SK-N-MC (cell line): ENCODE measurements at regions not wholly inside any gene's neighbourhood (a gene's known extent, or its start where the extent isn't known, plus 50 kb on each side); places are given as distances from the start of the nearest gene placed in this dataset.
A peak's percentile ranks its signal among the peaks of the same experiment; 100 is the strongest.

Experiments used
- DNase-seq: peaks from one replicate; pipeline ENCODE4 v3.0.0-alpha.2; 2011; ENCODE audit warnings: low read depth, low spot score
- H3K27ac ChIP-seq: fragments of 200-600 bp; sonication (generic); 2 replicates; pipeline ENCODE4 v1.5.1; 2016; ENCODE audit warnings: mixed run types
- H3K36me3 ChIP-seq: fragments of 200-600 bp; sonication (generic); 2 replicates; pipeline ENCODE4 v1.6.1; 2017; ENCODE audit warnings: antibody characterized with exemption, low read length, mixed read lengths; ENCODE audit not compliant: insufficient read depth
- H3K4me3 ChIP-seq: fragments of 200-600 bp; sonication (generic); 2 replicates; pipeline ENCODE4 v1.5.1; 2016
- H3K9ac ChIP-seq: fragments of 200-600 bp; sonication (generic); 2 replicates; pipeline ENCODE4 v1.8.0; 2017; ENCODE audit warnings: mixed run types, mixed read lengths; ENCODE audit not compliant: insufficient read length
- H3K9me3 ChIP-seq: fragments of 200-600 bp; sonication (generic); 2 replicates; pipeline ENCODE4 v1.6.1; 2017; ENCODE audit warnings: low read depth, mild to moderate bottlenecking, antibody characterized with exemption, low read length, moderate library complexity, mixed read lengths
- EZH2 ChIP-seq: fragments of 200-600 bp; sonication (generic); IDR thresholded peaks from one replicate; pipeline ENCODE4 v1.6.1; 2017; ENCODE audit warnings: antibody characterized with exemption
- FOXP2 ChIP-seq: optimal IDR thresholded peaks from 2 replicates; pipeline ENCODE3; 2011; ENCODE audit warnings: mild to moderate bottlenecking, moderate library complexity; ENCODE audit not compliant: insufficient read depth; ENCODE audit errors: extremely low read length, control extremely low read depth
- POLR2AphosphoS5 ChIP-seq: IDR thresholded peaks from 2 replicates; pipeline ENCODE4 v1.6.1; 2012; ENCODE audit warnings: mild to moderate bottlenecking, low read depth, low read length, borderline replicate concordance

DNA sequence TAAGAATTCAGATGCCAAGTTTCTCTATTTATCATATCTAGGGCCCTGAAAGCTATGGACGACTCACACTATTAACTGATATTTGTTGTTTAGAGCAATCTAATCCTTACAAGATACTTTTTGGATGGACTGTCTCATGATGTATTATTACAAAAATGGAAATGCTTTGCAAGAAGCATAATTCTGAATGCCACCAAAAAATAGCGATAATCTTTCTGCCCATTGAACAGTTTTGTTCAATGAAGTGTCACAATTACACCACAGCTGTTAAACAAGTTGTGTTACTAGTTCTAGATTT, 460.4 kb upstream of the JARID2 start:
- TF ChIP-seq EZH2 (no peak), POLR2AphosphoS5 (no peak), FOXP2 (no peak)
- Histone ChIP-seq H3K9me3 (no peaks in the 10 kb centered on the region), H3K27ac (peak overlapping the region; percentile 77), H3K4me3 (no peak overlapping the region), H3K9ac (no peak overlapping the region), H3K36me3 (no peaks in the 10 kb centered on the region)
- no peak for DNase-seq

DNA sequence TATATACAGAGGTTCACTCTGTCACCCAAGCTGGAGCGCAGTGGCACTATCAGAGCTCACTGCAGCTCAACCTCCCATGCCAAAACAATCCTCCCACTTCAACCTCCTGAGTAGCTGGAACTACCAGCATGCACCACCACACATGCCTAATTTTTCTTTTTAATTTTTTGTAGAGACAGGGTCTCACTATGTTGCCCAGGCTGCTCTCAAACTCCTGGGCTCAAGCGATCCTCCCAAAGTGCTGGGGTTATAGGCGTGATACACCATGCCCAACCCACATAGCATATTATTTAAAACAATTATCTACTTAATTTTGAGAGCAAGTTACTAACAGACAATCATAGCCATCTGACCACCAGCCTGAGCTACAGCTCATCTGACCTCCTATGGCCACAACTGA, 459.9 kb upstream of the JARID2 start:
- Histone ChIP-seq H3K27ac (peak overlapping the region; percentile 67), H3K36me3 (no peaks in the 10 kb centered on the region), H3K9me3 (no peaks in the 10 kb centered on the region), H3K9ac (no peak overlapping the region), H3K4me3 (no peak overlapping the region)
- TF ChIP-seq POLR2AphosphoS5, result no peak
- no peak for TF ChIP-seq EZH2
- no peak for TF ChIP-seq FOXP2
- no peak for DNase-seq

GRCh38 chr6:14786455-14786854, 459.4 kb upstream of the JARID2 start:
- Histone ChIP-seq H3K27ac (peak overlapping the region; percentile 67), H3K4me3 (no peak overlapping the region), H3K9me3 (no peaks in the 10 kb centered on the region), H3K9ac (no peak overlapping the region), H3K36me3 (no peaks in the 10 kb centered on the region)
- TF ChIP-seq FOXP2 (no peak), POLR2AphosphoS5 (no peak), EZH2 (no peak)
- no peak for DNase-seq

GRCh38 chr6:14787250-14787649, 458.6 kb upstream of the JARID2 start:
- Histone ChIP-seq H3K4me3 (no peak overlapping the region), H3K36me3 (no peaks in the 10 kb centered on the region), H3K27ac (peak overlapping the region; percentile 67; the same call in 1 of the 2 replicates), H3K9ac (no peak overlapping the region), H3K9me3 (no peaks in the 10 kb centered on the region)
- no peak for TF ChIP-seq FOXP2
- no peak for TF ChIP-seq POLR2AphosphoS5
- no peak for TF ChIP-seq EZH2
- no peak for DNase-seq

- no peak for DNase-seq
- no peak overlapping the region for H3K4me3 ChIP-seq
- H3K36me3 ChIP-seq, result no peaks in the 10 kb centered on the region
- H3K9ac ChIP-seq, result no peak overlapping the region
- H3K27ac ChIP-seq, result peak overlapping the region; percentile 67; the same call in 1 of the 2 replicates
- H3K9me3 ChIP-seq, result no peaks in the 10 kb centered on the region
- TF ChIP-seq POLR2AphosphoS5, result no peak
- TF ChIP-seq EZH2, result no peak
- no peak for TF ChIP-seq FOXP2
Observed at GRCh38 chr6:14787677-14788076, 458.2 kb upstream of the JARID2 start.

- H3K4me3 ChIP-seq, result no peak overlapping the region
- no peak for TF ChIP-seq POLR2AphosphoS5
- TF ChIP-seq FOXP2, result no peak
- no peak for TF ChIP-seq EZH2
Observed at GRCh38 chr6:14789996-14790395, 455.9 kb upstream of the JARID2 start.

GRCh38 chr6:14790976-14791375, 454.9 kb upstream of the JARID2 start:
- H3K9ac ChIP-seq, result peak overlapping the region; percentile 74
- TF ChIP-seq EZH2, result no peak
- no peak for TF ChIP-seq FOXP2
- no peak for TF ChIP-seq POLR2AphosphoS5
- no peaks in the 10 kb centered on the region for H3K36me3 ChIP-seq
- peak overlapping the region; percentile 99 for H3K27ac ChIP-seq
- no peaks in the 10 kb centered on the region for H3K9me3 ChIP-seq
- no peak for DNase-seq
- peak overlapping the region; percentile 63 for H3K4me3 ChIP-seq

More at GRCh38 chr6:14789996-14790395, 455.9 kb upstream of the JARID2 start:
- DNase-seq, result no peak
- no peaks in the 10 kb centered on the region for H3K36me3 ChIP-seq
- no peaks in the 10 kb centered on the region for H3K9me3 ChIP-seq
- peak overlapping the region; percentile 99 for H3K27ac ChIP-seq
- H3K9ac ChIP-seq, result peak overlapping the region; percentile 74

- Histone ChIP-seq H3K27ac (peak overlapping the region; percentile 99), H3K36me3 (no peaks in the 10 kb centered on the region), H3K9me3 (no peaks in the 10 kb centered on the region), H3K9ac (peak overlapping the region; percentile 74), H3K4me3 (peak overlapping the region; percentile 63)
- DNase-seq, result peak; percentile 66
- no peak; the same call in 1 of the 2 replicates for TF ChIP-seq POLR2AphosphoS5
- no peak for TF ChIP-seq EZH2
- TF ChIP-seq FOXP2, result no peak
Observed at GRCh38 chr6:14791526-14791925, 454.3 kb upstream of the JARID2 start.
